ENCODE measurements at regions not wholly inside any gene's neighbourhood (a gene's known extent, or its start where the extent isn't known, plus 50 kb on each side); places are given as distances from the start of the nearest gene placed in this dataset.

GRCh38 chr10:58998924-58999713 is 177.3 kb upstream of the PHYHIPL start:
- TF ChIP-seq CTCF (conservative IDR thresholded peaks at IDR 0.05 in 1 of 2, IDR thresholded peaks at IDR 0.05 in 1 of 2; ENCODE audit: extremely low read depth in 1 of 2, insufficient read depth in 1 of 2, low read depth in 1 of 2, low read length in 2 of 2) (no peak), EZH2 (IDR thresholded peaks at IDR 0.05; ENCODE audit: borderline replicate concordance, low read length) (no peak)

All from mammary epithelial cell (primary cell).